ENCODE measurements at regions not wholly inside any gene's neighbourhood (a gene's known extent, or its start where the extent isn't known, plus 50 kb on each side); places are given as distances from the start of the nearest gene placed in this dataset.
A peak's percentile ranks its signal among the peaks of the same experiment; 100 is the strongest.

- H3K27me3 ChIP-seq (ENCODE audit: low read depth) = no peaks in the 10 kb centered on the region
- H3K9me3 ChIP-seq (replicated peaks) = no peaks in the 10 kb centered on the region
- DNase-seq = no peak
- intact Hi-C loops (cut with micrococcal nuclease) = no loop called here
- no peak for TF ChIP-seq CTCF (IDR thresholded peaks at IDR 0.05; ENCODE audit: borderline replicate concordance)
- H3K27ac ChIP-seq (replicated peaks) = no peak overlapping the region
- no peak overlapping the region for H3K4me3 ChIP-seq
- H3K36me3 ChIP-seq = no peaks in the 10 kb centered on the region
- H3K4me1 ChIP-seq = peaks cover 8% of the 10 kb centered on the region
These were observed 496.4 kb upstream of the MDFIC2 start for GRCh38 chr3:70808881-70809280.

- Histone ChIP-seq H3K27me3 (ENCODE audit: low read depth) (no peaks in the 10 kb centered on the region), H3K4me3 (no peak overlapping the region), H3K4me1 (peaks cover 8% of the 10 kb centered on the region), H3K27ac (replicated peaks) (no peak overlapping the region), H3K36me3 (no peaks in the 10 kb centered on the region), H3K9me3 (replicated peaks) (no peaks in the 10 kb centered on the region)
- DNase-seq = no peak
- no peak for TF ChIP-seq CTCF (IDR thresholded peaks at IDR 0.05; ENCODE audit: borderline replicate concordance)
- intact Hi-C loops (cut with micrococcal nuclease) = no loop called here
These were observed 494.1 kb upstream of the MDFIC2 start for GRCh38 chr3:70806556-70806955.

- DNase-seq = no peak
- Histone ChIP-seq H3K4me1 (peaks cover 8% of the 10 kb centered on the region), H3K9me3 (replicated peaks) (no peaks in the 10 kb centered on the region), H3K27me3 (ENCODE audit: low read depth) (no peaks in the 10 kb centered on the region), H3K27ac (replicated peaks) (no peak overlapping the region), H3K36me3 (no peaks in the 10 kb centered on the region), H3K4me3 (no peak overlapping the region)
- intact Hi-C loops (cut with micrococcal nuclease) = no loop called here
- no peak for TF ChIP-seq CTCF (IDR thresholded peaks at IDR 0.05; ENCODE audit: borderline replicate concordance)
These were observed 493.6 kb upstream of the MDFIC2 start for GRCh38 chr3:70806021-70806420.

GRCh38 chr3:70805061-70805889, 492.8 kb upstream of the MDFIC2 start:
- Histone ChIP-seq H3K27ac (replicated peaks) (no peak overlapping the region), H3K9me3 (replicated peaks) (no peaks in the 10 kb centered on the region), H3K36me3 (no peaks in the 10 kb centered on the region), H3K4me1 (peaks cover 8% of the 10 kb centered on the region), H3K27me3 (ENCODE audit: low read depth) (no peaks in the 10 kb centered on the region), H3K4me3 (peak overlapping the region; percentile 27)
- no peak for DNase-seq
- no peak for TF ChIP-seq CTCF (IDR thresholded peaks at IDR 0.05; ENCODE audit: borderline replicate concordance)
- intact Hi-C loops (cut with micrococcal nuclease) = no loop called here

GRCh38 chr3:70803891-70804290, 491.5 kb upstream of the MDFIC2 start:
- no peak for TF ChIP-seq CTCF (IDR thresholded peaks at IDR 0.05; ENCODE audit: borderline replicate concordance)
- Histone ChIP-seq H3K4me1 (peaks cover 8% of the 10 kb centered on the region), H3K9me3 (replicated peaks) (no peaks in the 10 kb centered on the region), H3K4me3 (no peak overlapping the region), H3K27ac (replicated peaks) (no peak overlapping the region), H3K27me3 (ENCODE audit: low read depth) (no peaks in the 10 kb centered on the region), H3K36me3 (no peaks in the 10 kb centered on the region)
- no peak for DNase-seq
- intact Hi-C loops (cut with micrococcal nuclease) = no loop called here

All from left ventricle myocardium inferior (tissue), 1 donor.